HG02763 (cell line): ENCODE measurements at regions not wholly inside any gene's neighbourhood (a gene's known extent, or its start where the extent isn't known, plus 50 kb on each side); places are given as distances from the start of the nearest gene placed in this dataset.

Experiments
- ATAC-seq: cut with Tn5 transposase; IDR thresholded peaks from one replicate; pipeline ENCODE4 v1.9.1; 2021; ENCODE audit warnings: mild to moderate bottlenecking, moderate library complexity; ENCODE audit not compliant: unreplicated experiment

GRCh38 chr2:183991968-183992367, 606.4 kb upstream of the ZNF804A start:
- no peak for ATAC-seq

GRCh38 chr2:183993052-183993451, 605.3 kb upstream of the ZNF804A start:
- peak; percentile 58 for ATAC-seq

- no peak for ATAC-seq
These were observed 602.7 kb upstream of the ZNF804A start for GRCh38 chr2:183995632-183996031.

GRCh38 chr2:183996825-183997793, 601.2 kb upstream of the ZNF804A start:
- ATAC-seq = no peak

GRCh38 chr2:183998041-183998796, 600.1 kb upstream of the ZNF804A start:
- peak; percentile 98 for ATAC-seq

GRCh38 chr2:183998797-183999190, 599.5 kb upstream of the ZNF804A start:
- peak; percentile 19 for ATAC-seq

GRCh38 chr2:184004289-184004947, 593.9 kb upstream of the ZNF804A start:
- ATAC-seq = peak; percentile 84

DNA sequence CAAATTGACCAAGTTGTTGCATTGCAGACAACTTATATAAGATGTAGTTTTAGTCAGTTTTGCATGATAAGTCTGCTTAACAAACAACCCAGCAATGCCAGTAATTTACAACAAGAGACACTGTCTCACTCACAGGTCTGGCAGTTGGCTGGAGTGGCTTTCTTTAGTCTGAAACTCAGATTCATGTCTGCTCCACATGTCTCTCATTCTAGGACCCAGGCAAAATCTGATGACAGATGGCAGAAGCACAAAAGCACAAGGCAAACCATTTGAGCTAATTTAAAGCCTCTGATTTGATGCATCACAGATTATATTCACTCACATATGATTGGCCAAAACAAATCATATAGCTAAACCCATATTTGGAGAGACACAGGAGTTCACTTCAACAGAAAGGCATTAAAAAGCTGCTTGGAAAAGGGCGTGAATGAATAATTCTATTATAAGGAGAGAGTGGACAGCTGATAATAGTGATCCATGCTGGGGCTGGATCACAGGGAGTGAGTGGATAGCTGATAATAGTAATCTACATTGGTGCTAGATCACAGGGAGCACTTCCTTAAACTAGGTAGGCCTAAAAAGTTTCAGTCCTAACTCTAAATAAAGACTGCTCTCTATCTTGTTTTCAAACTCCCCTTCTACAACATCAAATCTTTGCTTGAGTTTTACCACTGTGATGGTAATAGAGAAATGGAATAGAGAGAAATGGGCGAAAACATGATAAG, 593.2 kb upstream of the ZNF804A start:
- peak; percentile 36 for ATAC-seq

DNA sequence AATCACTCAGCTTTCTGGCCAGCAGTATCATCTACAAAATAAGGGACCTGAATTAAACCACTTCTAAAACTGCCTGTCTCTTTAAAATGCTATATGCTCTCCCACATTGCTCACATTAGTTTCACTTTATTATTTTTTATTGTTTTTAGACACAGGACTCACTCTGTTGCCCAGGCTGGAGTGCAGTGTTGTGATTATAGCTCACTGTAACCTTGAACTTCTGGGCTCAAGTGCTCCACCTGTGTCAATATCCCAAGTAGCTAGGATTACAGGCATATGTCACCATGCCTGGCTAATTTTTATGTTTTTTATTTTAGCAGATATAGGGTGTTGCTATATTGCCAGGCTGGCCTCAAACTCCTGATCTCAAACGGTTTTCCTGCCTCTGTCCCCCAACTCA, 591.3 kb upstream of the ZNF804A start:
- no peak for ATAC-seq

GRCh38 chr2:184026961-184027360, 571.4 kb upstream of the ZNF804A start:
- ATAC-seq = no peak

DNA sequence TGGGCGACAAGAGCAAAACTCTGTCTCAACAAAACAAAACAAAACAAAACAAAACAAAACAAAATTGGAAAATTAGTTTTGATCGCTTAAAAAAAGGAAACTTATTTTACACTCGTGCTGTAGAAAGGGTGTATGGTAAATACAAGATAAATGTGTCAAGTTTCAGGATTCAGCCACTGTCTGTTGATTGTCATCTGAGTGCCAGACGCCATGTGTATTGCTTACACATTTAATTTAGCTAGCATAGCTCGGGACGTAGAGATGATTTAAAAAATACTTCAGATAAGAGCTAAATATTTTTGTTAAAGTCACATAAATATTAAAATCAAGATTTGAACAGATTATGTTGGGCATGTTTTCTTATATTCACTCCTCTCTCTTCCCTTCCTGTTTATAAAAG, 568.1 kb upstream of the ZNF804A start:
- no peak for ATAC-seq

- no peak for ATAC-seq
These were observed 567.3 kb upstream of the ZNF804A start for GRCh38 chr2:184030989-184031388.

DNA sequence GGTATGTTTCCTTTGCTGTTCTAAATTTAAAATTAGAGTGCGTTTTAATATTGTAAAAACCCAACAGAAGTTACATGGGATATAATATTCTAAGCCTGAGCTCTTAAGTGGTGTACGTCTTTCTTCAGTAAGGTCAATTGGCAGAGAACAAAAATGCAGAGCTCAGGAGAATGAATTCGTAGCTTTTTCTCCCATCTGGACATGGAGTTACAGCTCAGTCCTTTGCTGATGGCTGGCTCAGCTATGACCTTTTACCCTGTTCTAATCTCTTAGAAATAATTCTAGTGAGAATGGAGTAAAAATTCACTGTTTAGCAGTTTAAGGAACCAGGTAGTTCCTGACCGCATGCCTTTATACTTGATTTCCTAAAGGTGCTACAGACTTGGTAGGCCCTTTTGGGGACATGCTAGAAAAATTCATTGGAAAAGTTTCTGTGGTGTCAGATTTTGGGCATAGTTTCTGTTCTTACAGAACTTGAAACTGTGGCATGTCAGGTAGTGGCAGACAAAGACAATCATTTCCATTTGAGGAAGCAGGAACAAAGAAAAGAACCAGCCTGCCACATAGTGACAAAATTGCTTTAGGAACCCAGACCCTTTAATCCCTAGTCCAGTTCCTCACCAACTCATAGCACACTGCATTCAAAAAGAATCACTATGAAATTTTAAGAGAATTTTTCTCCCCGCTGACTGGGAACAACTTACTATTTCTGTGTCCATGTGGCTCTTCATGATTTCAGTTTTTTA, 566.8 kb upstream of the ZNF804A start:
- ATAC-seq = no peak

DNA sequence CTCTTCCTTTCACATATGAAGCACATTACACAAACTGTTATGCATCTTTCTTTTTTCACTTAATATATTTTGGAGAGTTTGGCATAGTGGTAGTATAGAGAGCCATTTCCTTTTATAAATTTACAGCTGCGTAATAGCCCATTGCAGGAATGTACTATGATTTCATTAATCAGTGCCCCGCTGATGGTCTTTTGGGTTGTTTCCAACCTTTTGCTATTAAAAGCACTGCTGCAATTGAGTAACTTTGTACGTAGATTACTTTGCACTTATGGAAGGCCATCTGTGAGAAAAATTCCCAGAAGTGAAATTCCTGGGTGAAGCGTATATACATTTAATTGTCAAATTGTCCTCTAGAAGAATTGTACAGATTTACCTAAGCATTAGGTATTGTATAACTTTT, 565.3 kb upstream of the ZNF804A start:
- no peak for ATAC-seq

DNA sequence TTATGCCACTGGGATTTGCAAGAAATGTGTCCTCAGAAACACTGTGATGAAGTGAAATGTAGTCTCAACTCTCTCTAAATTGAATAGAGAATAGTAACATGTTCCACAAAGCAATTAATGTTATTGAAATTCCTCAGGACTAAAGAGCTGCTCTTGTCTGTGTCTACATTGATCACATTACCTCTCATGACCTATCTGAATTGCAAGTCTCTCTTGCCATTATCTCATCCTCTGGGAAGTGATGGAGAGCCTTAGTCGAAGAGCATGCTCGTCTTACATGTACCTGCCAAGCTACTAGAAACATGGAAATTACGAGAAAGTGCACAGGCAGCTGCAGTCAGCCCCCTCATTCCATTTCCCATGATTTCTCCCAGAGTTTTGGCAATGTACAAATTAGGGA, 561.1 kb upstream of the ZNF804A start:
- ATAC-seq = no peak

- no peak for ATAC-seq
These were observed 558.8 kb upstream of the ZNF804A start for GRCh38 chr2:184039493-184039892.

DNA sequence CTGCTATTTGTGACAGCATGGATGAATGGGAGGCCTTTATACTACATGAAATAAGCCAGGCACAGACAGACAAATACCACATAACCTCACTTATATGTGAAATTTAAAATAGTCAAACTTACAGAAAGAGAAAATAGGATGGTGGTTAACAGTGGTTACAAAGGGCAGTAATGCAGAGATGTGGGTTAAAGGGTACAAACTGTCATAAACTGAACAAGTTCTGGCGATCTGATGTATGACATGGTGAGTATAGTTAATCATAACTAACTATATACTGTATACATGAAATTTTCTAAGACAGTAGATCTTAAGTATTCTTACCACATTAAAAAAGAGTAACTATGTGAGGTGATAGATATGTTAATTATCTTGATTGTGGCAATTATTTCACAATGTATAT, 558.1 kb upstream of the ZNF804A start:
- ATAC-seq = no peak

- ATAC-seq = no peak
These were observed 557.3 kb upstream of the ZNF804A start for GRCh38 chr2:184041077-184041476.

- ATAC-seq = no peak
These were observed 556.6 kb upstream of the ZNF804A start for GRCh38 chr2:184041777-184042176.

GRCh38 chr2:184047536-184047935, 550.8 kb upstream of the ZNF804A start:
- no peak for ATAC-seq
